ENCODE measurements at regions not wholly inside any gene's neighbourhood (a gene's known extent, or its start where the extent isn't known, plus 50 kb on each side); places are given as distances from the start of the nearest gene placed in this dataset.

- Histone ChIP-seq H4K20me1 (ENCODE audit: insufficient read depth, low read length) (no peaks in the 10 kb centered on the region), H3K27ac (ENCODE audit: insufficient read depth, low read length) (no peak overlapping the region), H4K5ac (ENCODE audit: low read depth, low read length) (no peak overlapping the region), H3K9me3 (ENCODE audit: control insufficient read depth, insufficient read depth, low read length) (no peaks in the 10 kb centered on the region; the same call in 1 of the 2 replicates), H2AK9ac (replicated peaks; ENCODE audit: low read depth, low read length, poor library complexity) (no peak overlapping the region), H3K9me1 (ENCODE audit: insufficient read depth, low read length) (no peaks in the 10 kb centered on the region), H4K91ac (ENCODE audit: insufficient read depth, low read depth, low read length) (no peak overlapping the region), H3K27me3 (ENCODE audit: control insufficient read depth, insufficient read depth, low read length) (no peaks in the 10 kb centered on the region), H3K4me1 (ENCODE audit: control insufficient read depth, insufficient read depth, low read length) (no peaks in the 10 kb centered on the region), H2AK5ac (ENCODE audit: low read depth, low read length) (no peak overlapping the region), H3K9ac (ENCODE audit: low read depth, low read length) (no peak overlapping the region), H3K56ac (ENCODE audit: extremely low read depth, insufficient read depth, low read length) (no peak overlapping the region), H2BK5ac (ENCODE audit: low read depth, low read length, poor library complexity, severe bottlenecking) (no peak overlapping the region), H3K36me3 (ENCODE audit: control insufficient read depth, insufficient read depth, low read length) (no peaks in the 10 kb centered on the region), H3K18ac (ENCODE audit: low read depth, low read length) (no peak overlapping the region), H3K4me2 (ENCODE audit: low read depth, low read length) (no peak overlapping the region), H3K14ac (replicated peaks; ENCODE audit: low read depth, low read length) (no peak overlapping the region), H4K8ac (ENCODE audit: low read depth in 2 of 2, low read length in 2 of 2) (no peak overlapping the region), H2BK15ac (ENCODE audit: low read depth, low read length) (no peak overlapping the region), H3K79me1 (ENCODE audit: low read depth in 1 of 2, low read length in 2 of 2) (no peaks in the 10 kb centered on the region), H3K4ac (ENCODE audit: low read depth, low read length) (no peak overlapping the region), H2BK120ac (ENCODE audit: low read depth, low read length) (no peak overlapping the region), H3K4me3 (ENCODE audit: insufficient read depth, low read depth, low read length) (no peak overlapping the region), H2BK20ac (ENCODE audit: low read depth, low read length) (no peak overlapping the region), H2AFZ (replicated peaks; ENCODE audit: low read length, poor library complexity) (no peak overlapping the region), H3K23ac (ENCODE audit: low read depth, low read length) (no peak overlapping the region)
- ChIA-PET POLR2A (ENCODE audit: unreplicated experiment) (no interaction called here), CTCF (no interaction called here)
- in situ Hi-C loops (cut with MboI; ENCODE audit: low sequenced_read_pairs) (no loop called here), dilution Hi-C loops (cut with HindIII; ENCODE audit: low sequenced_read_pairs, unreplicated experiment) (no loop called here), intact Hi-C loops (cut with micrococcal nuclease) (no loop called here)
- ATAC-seq (ENCODE audit: low read depth) (no peak), DNase-seq (no peak)
- BruUV-seq (replicated peaks) = no TSS peak
- TF ChIP-seq CHD1 (IDR thresholded peaks at IDR 0.05; ENCODE audit: low read depth, low read length) = no peak
Measured at GRCh38 chr2:155022531-155022930, 324.0 kb downstream of the KCNJ3 start.

Measured in IMR-90 (cell line).